HCT116 (cell line): ENCODE measurements at regions not wholly inside any gene's neighbourhood (a gene's known extent, or its start where the extent isn't known, plus 50 kb on each side); places are given as distances from the start of the nearest gene placed in this dataset.

Experiments used
- ATAC-seq: fragments of 200-7000 bp; cut with Tn5 transposase; 2 replicates; pipeline ENCODE4 v1.9.1; 2020; ENCODE audit warnings: mild to moderate bottlenecking, moderate library complexity
- BruUV-seq: library from RNA; stranded (reverse); fragments of 400-500 nt; replicated peaks from 2 replicates; lab custom pipeline; 2021; lab: Mats Ljungman, UMichigan
- CTCF ChIA-PET: fragments of 300-600 bp; sonication (Branson Sonifier 250); formaldehyde crosslinking; loops from one replicate; lab custom pipeline; 2021; ENCODE audit warnings: antibody characterized with exemption; lab: Charles Lee
- POLR2A ChIA-PET: fragments of 300-600, 350-600 bp; sonication (Branson Sonifier 250); formaldehyde crosslinking; loops from one replicate; lab custom pipeline; 2021; ENCODE audit warnings: antibody characterized with exemption; lab: Charles Lee
- RAD21 ChIA-PET, 2 experiments: fragments of 300-600 bp; sonication (Branson Sonifier 250); formaldehyde crosslinking; loops; one replicate each; lab custom pipeline; 2023; ENCODE audit warnings: low total read pairs in 2 of 2; ENCODE audit not compliant: uncharacterized antibody in 2 of 2, unreplicated experiment in 2 of 2, low non-redundant PET in 1 of 2; lab: Charles Lee
- DNase-seq: peaks from one replicate; pipeline ENCODE4 v3.0.0-alpha.2; 2010; ENCODE audit warnings: low read depth, low spot score
- H2AFZ ChIP-seq: fragments of 200-600 bp; shearing (Covaris generic), sonication (generic); 2 replicates; pipeline ENCODE4 v1.6.1; 2017; ENCODE audit warnings: low read depth, mixed run types, mixed read lengths, antibody characterized with exemption, low read length; ENCODE audit not compliant: poor library complexity, severe bottlenecking
- H3K27ac ChIP-seq: 2 replicates; pipeline ENCODE4 v1.5.1; 2012; ENCODE audit warnings: low read depth, low read length
- H3K27me3 ChIP-seq: fragments of 200-600 bp; sonication (generic); 2 replicates; pipeline ENCODE4 v1.6.1; 2016; ENCODE audit warnings: mixed run types, low read length, mixed read lengths; ENCODE audit not compliant: insufficient read depth
- H3K36me3 ChIP-seq, 2 experiments: fragments of 200-500 bp in 1 of 2; fragments of 200-600 bp in 1 of 2; sonication (Bioruptor generic) in 1 of 2; sonication (generic) in 1 of 2; 2 replicates each; pipeline versions ENCODE4 v1.5.1 to v1.6.1; 2014 to 2016; ENCODE audit warnings: low read length in 2 of 2, inconsistent platforms in 1 of 2, mixed read lengths in 1 of 2, mixed run types in 1 of 2; ENCODE audit not compliant: insufficient read depth in 2 of 2, control insufficient read depth in 1 of 2
- H3K4me1 ChIP-seq, 2 experiments: fragments of 200-600 bp in 1 of 2; sonication (generic) in 1 of 2; 2 replicates each; pipeline versions ENCODE4 v1.5.1 to v1.6.1; 2012 to 2017; ENCODE audit warnings: low read length in 2 of 2, inconsistent platforms in 1 of 2, mild to moderate bottlenecking in 1 of 2, mixed read lengths in 1 of 2, mixed run types in 1 of 2, moderate library complexity in 1 of 2; ENCODE audit not compliant: insufficient read depth in 2 of 2, control insufficient read depth in 1 of 2
- H3K4me2 ChIP-seq: fragments of 200-600 bp; sonication (generic); 2 replicates; pipeline ENCODE4 v1.6.1; 2017; ENCODE audit warnings: mixed run types, low read length, mixed read lengths
- H3K4me3 ChIP-seq, 2 experiments: fragments of 200-600 bp in 1 of 2; sonication (generic) in 1 of 2; replicated peaks in 1 of 2; 2 replicates each; pipeline ENCODE4 v1.5.1; 2011 to 2016; ENCODE audit warnings: low read length in 2 of 2, control low read depth in 1 of 2, low read depth in 1 of 2, mild to moderate bottlenecking in 1 of 2, mixed read lengths in 1 of 2, mixed run types in 1 of 2
- H3K79me2 ChIP-seq: fragments of 200-600 bp; sonication (generic); 2 replicates; pipeline ENCODE4 v1.6.1; 2017; ENCODE audit warnings: mild to moderate bottlenecking, mixed run types, low read length, moderate library complexity, mixed read lengths; ENCODE audit not compliant: insufficient read depth
- H3K9ac ChIP-seq: fragments of 200-600 bp; sonication (generic); 2 replicates; pipeline ENCODE4 v1.6.1; 2016; ENCODE audit warnings: low read length, mixed read lengths
- H3K9me2 ChIP-seq: fragments of 200-600 bp; sonication (generic), shearing (Covaris generic); 2 replicates; pipeline ENCODE4 v1.6.1; 2017; ENCODE audit warnings: mixed run types, mild to moderate bottlenecking, moderate library complexity; ENCODE audit not compliant: insufficient read depth
- H3K9me3 ChIP-seq, 2 experiments: fragments of 200-500 bp in 1 of 2; fragments of 200-600 bp in 1 of 2; sonication (Bioruptor generic) in 1 of 2; sonication (generic) in 1 of 2; 2 replicates each; pipeline ENCODE4 v1.6.1; 2014 to 2017; ENCODE audit warnings: low read length in 2 of 2, mixed read lengths in 2 of 2, inconsistent platforms in 1 of 2, low read depth in 1 of 2, mild to moderate bottlenecking in 1 of 2, mixed run types in 1 of 2, moderate library complexity in 1 of 2; ENCODE audit not compliant: control insufficient read depth in 1 of 2, insufficient read depth in 1 of 2
- H4K20me1 ChIP-seq: fragments of 200-600 bp; sonication (generic), shearing (Covaris generic); 2 replicates; pipeline ENCODE4 v1.6.1; 2017; ENCODE audit warnings: mixed run types, mild to moderate bottlenecking, moderate library complexity; ENCODE audit not compliant: insufficient read depth
- ATF3 ChIP-seq: IDR thresholded peaks from 2 replicates; pipeline ENCODE4 v1.6.1; 2012
- CBX3 ChIP-seq: IDR thresholded peaks from 2 replicates; pipeline ENCODE4 v1.6.1; 2012; ENCODE audit warnings: low read depth
- CTCF ChIP-seq, 3 experiments: fragments of 200-600 bp in 1 of 3; sonication (generic) in 1 of 3; IDR thresholded peaks in 2 of 3; conservative IDR thresholded peaks in 1 of 3; 2 replicates each; pipeline ENCODE4 v1.5.1; 2012 to 2017; ENCODE audit warnings: low read depth in 2 of 3, low read length in 2 of 3, antibody characterized with exemption in 1 of 3, borderline replicate concordance in 1 of 3, control low read depth in 1 of 3, mild to moderate bottlenecking in 1 of 3, mixed read lengths in 1 of 3, mixed run types in 1 of 3, moderate library complexity in 1 of 3; ENCODE audit not compliant: insufficient read depth in 1 of 3
- ELF1 ChIP-seq: IDR thresholded peaks from 2 replicates; pipeline ENCODE4 v1.6.1; 2012; ENCODE audit warnings: low read depth, borderline replicate concordance
- EZH2 ChIP-seq: fragments of 200-600 bp; sonication (generic); IDR thresholded peaks from 2 replicates; pipeline ENCODE4 v1.6.1; 2017; ENCODE audit warnings: antibody characterized with exemption, mixed run types
- FOSL1 ChIP-seq: IDR thresholded peaks from 2 replicates; pipeline ENCODE4 v1.6.1; 2012; ENCODE audit warnings: low read depth
- JUND ChIP-seq: IDR thresholded peaks from 2 replicates; pipeline ENCODE4 v1.6.1; 2012
- MAX ChIP-seq: IDR thresholded peaks from 2 replicates; pipeline ENCODE4 v1.6.1; 2012
- POLR2A ChIP-seq: IDR thresholded peaks from 2 replicates; pipeline ENCODE4 v1.7.0; 2011; ENCODE audit warnings: borderline replicate concordance; ENCODE audit not compliant: insufficient read depth, insufficient read length; ENCODE audit errors: extremely low read depth
- POLR2AphosphoS5 ChIP-seq: IDR thresholded peaks from 2 replicates; pipeline ENCODE4 v1.6.1; 2011; ENCODE audit warnings: mild to moderate bottlenecking, low read depth, low read length, moderate library complexity
- SP1 ChIP-seq: IDR thresholded peaks from 2 replicates; pipeline ENCODE4 v1.6.1; 2012; ENCODE audit warnings: low read depth
- SRF ChIP-seq: IDR thresholded peaks from 2 replicates; pipeline ENCODE4 v1.6.1; 2012; ENCODE audit warnings: low read depth
- TCF7L2 ChIP-seq: IDR thresholded peaks from 2 replicates; pipeline ENCODE4 v1.7.0; 2011; ENCODE audit warnings: borderline replicate concordance, inconsistent platforms; ENCODE audit not compliant: insufficient read depth, insufficient read length; ENCODE audit errors: extremely low read depth
- YY1 ChIP-seq: IDR thresholded peaks from 2 replicates; pipeline ENCODE4 v1.6.1; 2011; ENCODE audit warnings: low read length, low read depth, moderate library complexity, mild to moderate bottlenecking; ENCODE audit not compliant: insufficient replicate concordance; ENCODE audit errors: extremely low read depth
- ZFX ChIP-seq: fragments of 450-650 bp; IDR thresholded peaks from 2 replicates; pipeline ENCODE4 v1.6.1; 2017
- intact Hi-C: fragments of 100-400 bp; cut with micrococcal nuclease; formaldehyde crosslinking; loops from 2 replicates; pipeline ENCODE4 v1.10.0; 2022

GRCh38 chr15:35170207-35170606 is 85.1 kb upstream of the NANOGP8 start:
- BruUV-seq = no TSS peak
- H3K4me1 ChIP-seq = 0 out of 4 replicates have a peak, but pooled peaks cover 0 to 3% of the 10 kb centered on the region in 2 experiments
- DNase-seq (no peak), ATAC-seq (no peak)
- no peaks in the 10 kb centered on the region for H3K36me3 ChIP-seq
- H4K20me1 ChIP-seq = no peaks in the 10 kb centered on the region
- no peak overlapping the region for H3K4me2 ChIP-seq
- H3K79me2 ChIP-seq = no peaks in the 10 kb centered on the region
- ChIA-PET POLR2A (no interaction called here), RAD21 (no interaction called here), CTCF (no interaction called here)
- H3K9ac ChIP-seq = no peak overlapping the region
- H2AFZ ChIP-seq = no peak overlapping the region
- no peaks in the 10 kb centered on the region for H3K9me3 ChIP-seq
- H3K27me3 ChIP-seq = no peaks in the 10 kb centered on the region
- TF ChIP-seq YY1 (no peak), POLR2AphosphoS5 (no peak), TCF7L2 (no peak), CTCF (IDR thresholded peaks at IDR 0.05 in 2 of 3, conservative IDR thresholded peaks at IDR 0.05 in 1 of 3; ENCODE audit: borderline replicate concordance in 1 of 3, insufficient read depth in 1 of 3, low read depth in 2 of 3, low read length in 2 of 3) (no peak), SP1 (no peak), ZFX (no peak), ELF1 (no peak)
- TF ChIP-seq, all 23 proteins: peak for 0
- H3K9me2 ChIP-seq = no peaks in the 10 kb centered on the region
- H3K27ac ChIP-seq = no peak overlapping the region
- intact Hi-C loops = no loop called here
- no peak overlapping the region for H3K4me3 ChIP-seq

- ChIA-PET CTCF (no interaction called here), POLR2A (interaction anchor here (1.0 kb wide), 1 partner anchor 14 kb away, joined by 3 read pairs; no protein-coding TSS in a partner anchor), RAD21 (no interaction called here)
- DNase-seq (no peak), ATAC-seq (no peak)
- H3K27ac ChIP-seq = no peak overlapping the region
- 0 out of 4 replicates have a peak, but pooled peaks cover 0 to 2% of the 10 kb centered on the region in 2 experiments for H3K4me1 ChIP-seq
- no peaks in the 10 kb centered on the region for H3K9me2 ChIP-seq
- no peaks in the 10 kb centered on the region for H3K36me3 ChIP-seq
- no peak overlapping the region for H2AFZ ChIP-seq
- no TSS peak for BruUV-seq
- no peaks in the 10 kb centered on the region for H3K79me2 ChIP-seq
- H3K4me2 ChIP-seq = no peak overlapping the region
- no peaks in the 10 kb centered on the region for H3K9me3 ChIP-seq
- intact Hi-C loops = no loop called here
- no peaks in the 10 kb centered on the region for H4K20me1 ChIP-seq
- H3K4me3 ChIP-seq = no peak overlapping the region
- H3K27me3 ChIP-seq = no peaks in the 10 kb centered on the region
- no peak overlapping the region for H3K9ac ChIP-seq
- TF ChIP-seq EZH2 (no peak), TCF7L2 (no peak), FOSL1 (no peak), CBX3 (no peak), ATF3 (no peak), MAX (no peak), YY1 (no peak), SRF (no peak), JUND (no peak), ELF1 (no peak), POLR2A (no peak), SP1 (no peak)
Measured at GRCh38 chr15:35168464-35168863, 83.4 kb upstream of the NANOGP8 start.
